Glomerular endothelial cell (primary cell): ENCODE measurements at regions not wholly inside any gene's neighbourhood (a gene's known extent, or its start where the extent isn't known, plus 50 kb on each side); places are given as distances from the start of the nearest gene placed in this dataset.
"Not testable (repeated sequence)": the region's sequence is repeated elsewhere in the genome, so short reads cannot be mapped to it uniquely, and the experiment has no call there.

Experiments
- DNase-seq: peaks from one replicate; pipeline ENCODE4 v3.0.0-alpha.2; 2011; ENCODE audit warnings: low read depth, low spot score; ENCODE audit errors: extremely low read depth

GRCh38 chr4:17436047-17436749 lies 75.7 kb downstream of the QDPR start:
- not testable (repeated sequence) for DNase-seq

- DNase-seq, result no peak
Measured at GRCh38 chr4:17433827-17434226, 78.1 kb downstream of the QDPR start.

- no peak for DNase-seq
Measured at GRCh38 chr4:17427991-17428390, 83.9 kb downstream of the QDPR start.

GRCh38 chr4:17426222-17426621 lies 85.7 kb downstream of the QDPR start:
- DNase-seq, result no peak

DNA sequence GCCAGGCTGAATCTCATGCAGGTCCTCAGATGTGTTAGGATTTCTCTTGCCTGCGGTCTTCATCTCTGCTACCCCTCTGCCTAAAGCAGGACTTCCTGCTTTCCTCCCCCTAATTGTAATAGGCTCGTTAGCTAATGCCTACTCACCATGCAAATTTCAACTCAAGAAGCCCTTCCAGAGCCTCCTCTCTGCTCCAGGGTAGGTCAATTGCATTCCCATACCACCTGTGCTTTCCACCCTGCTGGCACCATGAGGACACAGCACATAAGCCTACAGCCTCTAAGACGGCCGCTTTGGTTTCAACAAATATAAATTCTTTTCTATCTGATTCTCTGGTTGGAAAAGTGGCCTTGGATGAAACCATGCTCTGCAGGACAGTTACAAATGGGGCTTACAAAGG lies 93.9 kb downstream of the QDPR start:
- no peak for DNase-seq

DNA sequence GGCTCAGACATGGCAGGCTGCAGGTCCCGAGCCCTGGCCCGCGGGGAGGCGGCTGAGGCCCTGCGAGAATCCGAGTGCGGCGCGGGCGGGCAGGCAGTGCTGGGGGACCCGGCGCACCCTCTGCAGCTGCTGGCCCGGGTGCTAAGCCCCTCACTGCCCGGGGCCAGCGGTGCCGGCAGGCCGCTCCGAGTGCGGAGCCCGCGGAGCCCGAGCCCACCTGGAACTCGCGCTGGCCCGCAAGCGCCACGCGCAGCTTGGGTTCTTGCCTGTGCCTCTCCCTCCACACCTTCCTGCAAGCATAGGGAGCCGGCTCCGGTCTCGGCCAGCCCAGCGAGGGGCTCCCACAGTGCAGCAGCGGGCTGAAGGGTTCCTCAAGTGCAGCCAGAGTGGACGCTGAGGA lies 97.5 kb downstream of the QDPR start:
- no peak for DNase-seq

- no peak for DNase-seq
Measured at GRCh38 chr4:17400686-17401085, 111.2 kb downstream of the QDPR start.

GRCh38 chr4:17398805-17399204 lies 113.1 kb downstream of the QDPR start:
- DNase-seq, result no peak

DNA sequence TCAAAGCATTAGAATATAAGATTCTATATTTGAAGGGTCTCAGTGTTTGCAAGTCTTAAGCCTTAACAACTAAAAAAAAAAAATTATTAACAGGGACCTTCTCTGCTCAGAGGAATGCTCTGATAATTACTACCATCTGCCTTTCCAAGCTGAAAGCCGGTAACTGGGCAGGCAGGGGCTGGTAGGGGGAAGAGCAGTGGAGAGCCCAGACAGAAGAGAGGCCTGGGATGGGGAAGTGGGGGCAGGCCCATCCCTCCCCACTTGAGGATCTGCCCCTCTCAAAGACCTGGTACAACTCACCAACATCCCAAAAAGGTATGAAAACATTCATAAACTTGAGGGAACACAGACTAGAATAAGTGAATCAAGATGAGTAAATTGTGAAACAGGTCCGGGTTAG lies 113.9 kb downstream of the QDPR start:
- DNase-seq, result no peak

GRCh38 chr4:17397611-17398010 lies 114.3 kb downstream of the QDPR start:
- DNase-seq, result no peak

DNA sequence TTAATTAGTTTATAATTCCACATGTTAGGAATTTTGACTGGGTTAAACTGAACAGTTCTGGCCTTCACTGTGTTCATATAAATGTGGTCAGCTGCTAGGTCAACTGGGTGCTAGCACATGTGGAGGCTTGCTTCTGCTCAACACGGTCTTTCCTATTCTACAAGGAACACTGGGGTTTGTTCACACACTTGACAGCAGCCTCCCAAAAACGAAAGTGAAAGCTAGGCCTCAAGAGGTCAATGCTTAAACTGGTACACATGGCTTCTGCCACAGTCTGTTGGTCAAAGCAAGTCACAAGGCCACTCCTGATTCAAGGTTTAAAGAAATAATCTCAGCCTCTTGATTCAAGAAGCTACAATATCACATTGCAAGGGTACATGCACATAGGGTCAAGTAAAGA lies 126.5 kb downstream of the QDPR start:
- peak; percentile 2 for DNase-seq

GRCh38 chr4:17380347-17380746 lies 131.5 kb downstream of the QDPR start:
- DNase-seq, result no peak

GRCh38 chr4:17376205-17376604 lies 135.7 kb downstream of the QDPR start:
- no peak for DNase-seq

- DNase-seq, result no peak
Measured at GRCh38 chr4:17373666-17374065, 138.2 kb downstream of the QDPR start.

DNA sequence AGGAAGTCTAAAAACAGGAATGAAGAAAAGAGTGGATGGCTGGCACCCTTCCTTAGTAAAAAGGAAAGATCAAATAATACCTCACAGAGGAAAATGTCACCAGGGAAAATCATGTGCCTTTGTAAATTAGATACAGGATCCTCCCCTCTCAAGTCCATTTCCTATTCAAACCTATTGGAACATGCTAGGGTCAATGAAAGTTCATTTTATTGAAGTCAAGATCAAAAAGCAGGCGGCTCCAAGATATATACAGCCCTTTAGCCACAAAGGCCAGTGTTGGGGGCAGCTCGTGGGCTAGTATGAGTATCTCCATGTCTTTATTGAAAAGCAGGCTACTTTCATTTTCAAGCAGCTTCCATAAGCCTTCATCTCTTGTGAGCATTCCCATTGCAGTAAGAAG lies 141.1 kb downstream of the QDPR start:
- no peak for DNase-seq

GRCh38 chr4:17368408-17368807 lies 143.5 kb downstream of the QDPR start:
- DNase-seq, result no peak

- DNase-seq, result no peak
Measured at GRCh38 chr4:17367201-17367600, 144.7 kb downstream of the QDPR start.

DNA sequence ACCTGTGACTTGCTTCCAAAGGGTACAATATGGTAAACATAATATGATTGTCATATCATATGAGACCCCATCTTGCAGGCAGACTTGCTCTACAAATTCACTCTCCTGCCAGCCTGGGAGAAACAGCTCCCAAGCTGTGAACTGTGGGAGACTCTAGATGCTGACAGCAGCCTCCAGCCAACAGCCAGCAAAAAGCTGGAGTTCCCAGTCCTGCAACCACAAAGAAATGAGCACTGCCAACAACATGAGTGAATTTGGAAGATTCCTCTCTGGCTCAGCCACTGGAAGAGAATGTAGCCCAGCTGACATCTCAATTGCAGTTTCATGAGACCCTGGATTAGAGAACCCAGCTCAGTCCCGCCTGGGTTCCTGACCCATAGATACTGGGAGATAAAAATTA lies 145.4 kb downstream of the QDPR start:
- DNase-seq, result no peak

- no peak for DNase-seq
Measured at GRCh38 chr4:17362430-17362829, 149.5 kb downstream of the QDPR start.

- no peak for DNase-seq
Measured at GRCh38 chr4:17358241-17358640, 153.6 kb downstream of the QDPR start.

DNA sequence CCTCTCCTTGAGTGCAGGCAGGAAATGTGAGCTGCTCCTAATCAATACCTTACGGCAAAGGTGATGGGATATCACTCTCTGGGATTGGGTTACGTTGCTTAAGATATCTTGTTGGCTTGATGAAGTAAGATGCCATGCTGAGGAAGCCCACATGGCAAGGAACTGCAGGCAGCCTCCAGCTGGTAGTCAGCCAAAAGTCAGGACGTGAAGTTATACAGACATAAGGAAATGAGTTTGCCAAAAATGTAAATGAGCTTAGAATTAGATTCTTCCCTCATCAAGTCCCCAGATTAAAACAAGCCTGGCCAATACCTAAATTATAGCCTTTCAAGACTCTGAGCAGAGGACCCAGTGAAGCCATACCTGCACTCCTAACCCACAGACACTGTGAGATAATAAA lies 155.0 kb downstream of the QDPR start:
- DNase-seq, result no peak

DNA sequence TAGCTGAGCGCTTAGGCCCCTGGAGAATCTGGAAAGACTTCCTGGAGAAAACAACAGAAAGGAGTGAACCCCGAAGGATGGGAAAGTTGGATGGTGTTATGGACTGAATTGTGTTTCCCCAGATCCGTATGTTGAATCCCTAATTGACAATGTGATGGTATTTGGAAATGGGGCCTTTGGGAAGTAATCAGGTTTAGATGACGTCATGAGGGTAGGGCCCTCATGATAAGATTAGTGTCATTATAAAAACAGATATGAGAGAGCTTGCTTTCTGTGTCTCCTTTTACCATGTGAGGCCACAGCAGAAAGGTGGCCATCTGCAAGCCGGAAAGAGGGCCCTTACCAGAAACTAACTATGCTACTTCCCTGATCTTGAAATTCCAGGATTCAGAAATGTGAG lies 159.5 kb downstream of the QDPR start:
- DNase-seq, result no peak

- DNase-seq, result no peak
Measured at GRCh38 chr4:17347445-17347844, 164.4 kb downstream of the QDPR start.
